ENCODE measurements at regions not wholly inside any gene's neighbourhood (a gene's known extent, or its start where the extent isn't known, plus 50 kb on each side); places are given as distances from the start of the nearest gene placed in this dataset.
A peak's percentile ranks its signal among the peaks of the same experiment; 100 is the strongest.

GRCh38 chr10:130560116-130560515 is 423.9 kb downstream of the GLRX3 start:
- DNase-seq, result no peak

DNA sequence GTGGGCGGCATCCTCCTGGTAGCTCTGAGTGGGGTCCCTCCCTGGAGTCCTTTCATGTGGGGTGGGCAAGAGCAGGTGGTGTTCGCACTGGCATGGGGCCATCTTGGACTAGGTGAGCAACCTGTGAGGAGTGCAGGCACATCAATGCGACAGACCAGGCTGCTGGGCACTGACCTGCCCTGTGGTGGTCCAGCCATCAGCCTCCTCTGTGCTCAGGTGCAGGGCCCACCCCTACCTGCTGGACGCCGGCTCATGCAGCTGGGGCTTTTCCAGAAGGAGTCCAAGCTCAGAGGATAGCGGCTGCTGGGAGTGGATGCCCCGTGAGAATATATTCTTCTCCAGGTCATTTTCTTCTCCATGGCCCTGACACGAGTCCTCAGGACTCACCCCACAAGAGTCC is 424.4 kb downstream of the GLRX3 start:
- DNase-seq, result no peak

- no peak for DNase-seq
These were observed 425.5 kb downstream of the GLRX3 start for GRCh38 chr10:130561681-130562080.

DNA sequence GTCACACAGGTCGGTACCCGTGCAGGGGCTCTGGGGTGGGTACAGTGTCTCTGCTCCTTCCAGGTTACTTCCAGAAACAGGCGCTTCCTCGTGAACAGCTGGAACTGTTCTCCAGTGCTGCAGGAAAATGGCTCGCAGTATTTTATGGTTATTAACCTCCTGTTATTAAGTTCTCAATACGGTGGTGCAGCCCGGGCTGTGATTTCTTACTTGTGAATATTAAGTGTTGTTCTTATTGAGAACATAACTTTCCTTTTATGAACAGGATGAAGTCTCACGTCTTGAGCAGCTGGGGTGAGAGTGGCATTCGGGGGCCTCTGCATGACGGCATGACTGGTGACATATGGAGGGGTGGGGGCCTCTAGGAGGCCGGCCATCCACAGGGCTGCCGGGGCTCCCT is 430.8 kb downstream of the GLRX3 start:
- no peak for DNase-seq

DNA sequence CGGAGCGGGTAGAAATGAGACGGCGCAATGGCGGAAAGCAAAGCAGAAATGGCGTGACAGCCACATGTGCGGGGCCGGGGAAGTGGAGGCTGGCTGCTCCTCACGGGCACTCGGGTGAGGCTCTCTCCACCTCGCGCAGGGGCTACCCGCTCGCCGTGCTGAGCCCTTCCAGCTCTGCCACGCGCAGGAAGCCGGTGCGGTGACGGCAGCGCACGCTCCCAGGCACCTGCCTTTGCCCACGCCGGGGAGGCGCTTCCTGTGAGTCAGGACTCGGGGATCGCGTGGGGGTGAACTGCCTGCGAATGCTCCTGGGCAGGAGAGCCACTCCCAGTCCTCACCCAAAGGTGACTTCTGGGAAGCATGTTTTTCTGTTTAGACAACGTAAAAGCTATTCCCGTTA is 431.2 kb downstream of the GLRX3 start:
- DNase-seq, result no peak

DNA sequence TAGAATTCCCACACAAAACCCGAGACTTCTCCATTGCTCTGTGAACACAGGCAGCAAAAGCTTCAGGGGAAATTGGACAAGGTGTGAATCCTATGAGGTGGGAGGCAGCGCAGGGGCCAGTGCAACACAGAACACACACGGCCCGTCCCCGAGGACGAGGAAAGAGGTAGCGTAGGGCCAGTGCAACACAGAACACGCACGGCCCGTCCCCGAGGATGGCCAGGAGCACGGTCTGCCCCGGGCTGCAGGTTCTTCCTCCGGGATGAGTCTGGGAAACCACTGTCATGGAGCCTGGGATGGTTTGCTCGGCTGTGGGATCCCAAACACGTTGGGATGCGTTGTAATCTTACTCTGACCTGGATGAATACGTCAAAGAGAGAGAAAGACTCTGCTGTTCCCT is 432.1 kb downstream of the GLRX3 start:
- DNase-seq, result no peak

- peak; percentile 37 for DNase-seq
These were observed 433.9 kb downstream of the GLRX3 start for GRCh38 chr10:130570074-130570473.

DNA sequence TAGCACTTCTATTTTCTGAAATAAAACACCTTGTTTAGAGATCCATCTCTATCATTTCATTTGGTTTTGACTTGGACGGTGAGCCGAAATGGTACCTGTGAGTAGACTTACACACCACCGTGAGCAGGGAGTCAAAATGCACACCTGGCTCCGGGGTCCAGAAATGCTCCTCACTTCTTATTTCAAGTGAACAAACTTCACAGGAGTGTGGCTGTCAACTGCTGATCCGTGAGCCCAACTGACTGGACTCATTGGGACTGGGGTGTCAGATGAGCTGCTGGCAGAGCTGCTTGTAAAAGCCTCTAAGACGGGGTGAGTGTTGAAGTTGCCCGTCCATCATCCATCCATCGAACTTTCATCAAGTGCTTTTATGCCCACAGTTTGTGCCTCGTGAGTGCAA is 435.5 kb downstream of the GLRX3 start:
- DNase-seq, result no peak

GRCh38 chr10:130573446-130573845 is 437.3 kb downstream of the GLRX3 start:
- no peak for DNase-seq

DNA sequence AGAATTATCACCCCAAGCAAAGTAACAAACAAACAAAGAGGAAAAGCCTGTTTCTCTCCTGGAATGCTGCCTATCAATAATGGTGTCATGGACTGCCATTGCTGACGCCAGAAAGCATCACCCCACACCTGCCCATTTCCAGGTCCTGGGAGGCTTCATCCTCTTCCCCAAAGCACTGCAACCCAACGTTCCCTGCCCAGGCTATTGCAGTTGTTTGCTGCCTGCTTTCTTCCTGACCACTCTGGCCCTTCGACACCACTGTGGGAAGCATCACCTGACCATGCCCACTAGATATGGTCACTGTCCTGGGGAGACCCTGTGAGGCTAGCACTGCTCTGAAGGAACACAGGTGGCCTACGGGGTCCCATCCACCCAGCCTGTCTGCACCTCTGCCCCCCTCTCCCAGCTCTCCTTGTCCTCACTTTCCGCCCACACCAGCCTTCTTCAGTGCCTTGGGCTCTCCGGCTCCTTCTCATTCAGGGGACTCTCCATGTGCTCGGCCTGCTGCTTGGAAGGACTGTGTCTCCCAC is 439.6 kb downstream of the GLRX3 start:
- no peak for DNase-seq

- no peak for DNase-seq
These were observed 440.2 kb downstream of the GLRX3 start for GRCh38 chr10:130576427-130576826.

GRCh38 chr10:130577039-130577438 is 440.8 kb downstream of the GLRX3 start:
- no peak for DNase-seq

GRCh38 chr10:130578532-130579289 is 442.5 kb downstream of the GLRX3 start:
- no peak for DNase-seq

- no peak for DNase-seq
These were observed 443.7 kb downstream of the GLRX3 start for GRCh38 chr10:130579913-130580312.

DNA sequence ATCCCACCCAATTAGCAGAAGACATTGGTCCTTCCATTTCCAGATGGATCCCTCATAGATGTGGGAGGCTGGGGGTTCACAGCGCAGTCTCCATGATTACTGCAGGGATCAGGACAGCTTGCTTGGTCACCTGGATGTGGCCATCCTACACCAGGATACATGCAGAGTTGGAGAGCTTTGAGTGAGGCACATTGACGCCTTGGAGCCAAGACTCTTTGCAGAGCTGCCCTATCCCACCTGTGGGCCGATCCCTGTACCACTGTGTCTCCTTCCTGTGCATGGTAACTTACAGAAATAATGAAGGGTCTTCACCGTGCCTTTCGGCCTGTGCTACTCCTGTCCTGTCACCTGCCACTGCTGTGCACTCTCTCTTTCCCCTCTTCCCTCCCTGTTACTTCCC is 444.8 kb downstream of the GLRX3 start:
- no peak for DNase-seq

- no peak for DNase-seq
These were observed 451.5 kb downstream of the GLRX3 start for GRCh38 chr10:130587718-130588117.

- DNase-seq, result no peak
These were observed 469.8 kb downstream of the GLRX3 start for GRCh38 chr10:130606001-130606405.

GRCh38 chr10:130607366-130607765 is 471.2 kb downstream of the GLRX3 start:
- no peak for DNase-seq

DNA sequence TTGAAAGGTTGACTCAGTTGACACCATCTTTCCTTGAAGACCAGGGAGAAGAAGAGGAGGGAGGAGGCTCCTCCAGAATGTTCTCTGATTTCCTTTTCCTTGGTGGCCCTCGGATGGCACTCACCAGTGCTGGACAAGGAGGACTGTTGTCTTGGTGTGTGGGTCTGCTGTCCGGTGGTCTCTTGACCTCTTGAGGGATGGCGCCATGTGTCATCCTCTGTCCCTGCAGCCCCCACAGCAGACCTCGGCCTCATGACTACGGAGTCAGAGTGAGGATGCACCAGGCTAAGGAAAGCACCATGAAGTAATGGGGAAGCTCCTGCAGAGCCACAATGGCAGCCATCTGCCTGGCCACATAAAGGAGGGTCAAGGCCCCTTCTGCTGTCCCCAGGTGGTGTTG is 475.0 kb downstream of the GLRX3 start:
- DNase-seq, result no peak

GRCh38 chr10:130615457-130615856 is 479.3 kb downstream of the GLRX3 start:
- DNase-seq, result no peak

- no peak for DNase-seq
These were observed 481.8 kb downstream of the GLRX3 start for GRCh38 chr10:130617985-130618384.

DNA sequence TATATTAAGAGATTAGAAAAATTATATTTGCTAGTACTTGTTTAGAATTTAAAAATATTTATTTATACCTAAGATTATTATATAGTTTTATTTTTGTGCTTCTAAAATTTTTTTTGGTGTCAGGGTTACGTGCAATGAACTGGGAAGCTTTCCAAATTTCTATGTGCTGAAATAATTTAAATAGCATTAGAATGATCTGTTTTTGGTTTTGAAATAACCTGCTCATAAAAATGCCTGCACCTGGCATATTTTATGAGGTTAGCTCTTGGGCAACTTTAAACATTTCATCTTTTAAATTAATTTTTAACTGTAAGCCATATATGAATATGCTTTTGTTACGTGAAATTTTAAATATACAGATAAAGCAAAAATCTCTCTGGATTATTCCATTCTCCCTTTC is 482.5 kb downstream of the GLRX3 start:
- no peak for DNase-seq

DNA sequence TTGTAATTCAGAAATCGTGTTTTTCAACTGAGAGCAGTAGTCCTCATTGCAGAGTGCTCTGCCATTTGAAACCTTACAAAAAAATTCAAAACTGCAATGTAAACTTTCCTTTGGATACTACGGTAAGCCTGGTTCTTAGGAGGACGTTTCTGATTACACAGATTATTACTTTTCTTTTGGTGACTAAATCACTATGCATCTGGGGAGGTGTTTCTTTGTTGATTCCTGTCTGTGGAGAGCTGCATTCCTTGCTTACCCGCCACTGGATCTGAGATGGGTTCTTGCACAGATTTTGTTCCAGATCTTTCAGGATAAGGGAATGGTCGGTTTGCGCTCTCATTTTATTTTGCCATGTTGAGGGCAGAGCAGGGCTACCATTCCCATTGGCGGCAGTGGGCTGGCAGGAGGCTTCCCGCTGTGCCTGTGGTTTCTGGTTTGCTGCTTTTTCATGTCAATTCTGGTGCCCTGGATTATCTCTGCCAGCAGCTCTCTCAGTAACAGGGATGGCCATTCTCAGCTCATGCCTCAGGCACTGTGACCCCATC is 485.1 kb downstream of the GLRX3 start:
- no peak for DNase-seq

GRCh38 chr10:130623680-130624267 is 487.6 kb downstream of the GLRX3 start:
- no peak for DNase-seq
